Gastroesophageal sphincter (tissue), 4 donors: ENCODE measurements at regions not wholly inside any gene's neighbourhood (a gene's known extent, or its start where the extent isn't known, plus 50 kb on each side); places are given as distances from the start of the nearest gene placed in this dataset.
"Not testable (repeated sequence)": the region's sequence is repeated elsewhere in the genome, so short reads cannot be mapped to it uniquely, and the experiment has no call there.

Experiments used
- ATAC-seq: fragments of 150-250 bp; one replicate; pipeline ENCODE4 v1.9.1; 2016; ENCODE audit warnings: mild to moderate bottlenecking, moderate library complexity
- H3K27ac ChIP-seq, 4 donors: fragments of 200-600 bp; sonication (generic) in 3 of 4; 1 replicate in 3 of 4; 2 replicates in 1 of 4; pipeline ENCODE4 v1.5.1; 2016 to 2019
- H3K27me3 ChIP-seq: fragments of 200-600 bp; sonication (generic); one replicate; pipeline ENCODE4 v1.5.1; 2019
- H3K36me3 ChIP-seq, 2 donors: fragments of 200-600 bp; sonication (generic); one replicate each; pipeline ENCODE4 v1.5.1; 2019; ENCODE audit warnings: control low read depth in 1 of 2
- H3K4me1 ChIP-seq, 3 donors: fragments of 200-600 bp; sonication (generic); 1 replicate in 2 of 3; 2 replicates in 1 of 3; pipeline ENCODE4 v1.5.1; 2016 to 2019; ENCODE audit warnings: control low read depth in 2 of 3
- H3K4me3 ChIP-seq, 2 donors: fragments of 200-600 bp; sonication (generic); one replicate each; pipeline ENCODE4 v1.5.1; 2019; ENCODE audit warnings: mild to moderate bottlenecking in 1 of 2, moderate library complexity in 1 of 2
- H3K9me3 ChIP-seq, 3 donors: fragments of 200-600 bp; sonication (generic); one replicate each; pipeline ENCODE4 v1.5.1; 2017 to 2019; ENCODE audit warnings: control low read depth in 2 of 3
- CTCF ChIP-seq, 4 experiments: fragments of 200-600 bp in 2 of 4; fragments of 450-650 bp in 2 of 4; sonication (generic) in 1 of 4; IDR thresholded peaks; one replicate each; pipeline ENCODE4 v1.5.1; 2017 to 2019; ENCODE audit warnings: antibody characterized with exemption in 4 of 4, mild to moderate bottlenecking in 2 of 4, moderate library complexity in 2 of 4
- EP300 ChIP-seq: sonication (generic); formaldehyde crosslinking; IDR thresholded peaks from one replicate; pipeline ENCODE4 v1.6.1; 2017; ENCODE audit warnings: antibody characterized with exemption, mild to moderate bottlenecking
- POLR2A ChIP-seq, 2 donors: fragments of 450-650 bp; IDR thresholded peaks; one replicate each; pipeline ENCODE4 v1.6.1; 2017; ENCODE audit warnings: antibody characterized with exemption in 2 of 2, mild to moderate bottlenecking in 2 of 2, moderate library complexity in 1 of 2
- POLR2AphosphoS5 ChIP-seq: sonication (generic); formaldehyde crosslinking; IDR thresholded peaks from one replicate; pipeline ENCODE4 v1.6.1; 2017; ENCODE audit warnings: antibody characterized with exemption
- WGBS, 2 donors: methylation state at CpG; one replicate each; pipeline ENCODE4 v1.1.5; 2018; ENCODE audit warnings: low coverage in 1 of 2; 5-methylcytosine and 5-hydroxymethylcytosine counted together

GRCh38 chr6:74715355-74716085 lies 490.3 kb downstream of the COL12A1 start:
- ATAC-seq = no peak

GRCh38 chr6:74713941-74714340 lies 491.9 kb downstream of the COL12A1 start:
- no peak for TF ChIP-seq EP300
- TF ChIP-seq POLR2AphosphoS5 = no peak
- no peak for TF ChIP-seq CTCF (IDR thresholded peaks at IDR 0.05)
- no peak for TF ChIP-seq POLR2A (IDR thresholded peaks at IDR 0.05)
- Histone ChIP-seq H3K9me3 (peaks cover 0 to 6% (median 0%) of the 10 kb centered on the region in 3 donors), H3K27ac (no peak overlapping the region), H3K27me3 (no peaks in the 10 kb centered on the region), H3K36me3 (no peaks in the 10 kb centered on the region), H3K4me1 (no peaks in the 10 kb centered on the region), H3K4me3 (no peak overlapping the region)
- ATAC-seq = no peak

More at GRCh38 chr6:74715355-74716085, 490.3 kb downstream of the COL12A1 start:
- Histone ChIP-seq H3K27ac (no peak overlapping the region), H3K27me3 (no peaks in the 10 kb centered on the region), H3K4me3 (no peak overlapping the region), H3K9me3 (peaks cover 0 to 14% (median 0%) of the 10 kb centered on the region in 3 donors), H3K4me1 (no peaks in the 10 kb centered on the region), H3K36me3 (no peaks in the 10 kb centered on the region)
- WGBS, 2 donors = 79 to 88% methylated on average over 1 of the region's 1 CpG
- TF ChIP-seq POLR2A (IDR thresholded peaks at IDR 0.05) (no peak), CTCF (IDR thresholded peaks at IDR 0.05) (no peak), POLR2AphosphoS5 (no peak), EP300 (no peak)

GRCh38 chr6:74705451-74705850 lies 500.4 kb downstream of the COL12A1 start:
- TF ChIP-seq POLR2AphosphoS5 (no peak), EP300 (no peak), CTCF (IDR thresholded peaks at IDR 0.05) (no peak), POLR2A (IDR thresholded peaks at IDR 0.05) (no peak)
- no peak for ATAC-seq
- no peak overlapping the region for H3K4me3 ChIP-seq
- 13 to 63% methylated on average over 1 of the region's 1 CpG for WGBS, 2 donors
- H3K4me1 ChIP-seq = peaks cover 0 to 5% (median 0%) of the 10 kb centered on the region in 3 donors
- no peak overlapping the region for H3K27ac ChIP-seq
- no peaks in the 10 kb centered on the region for H3K36me3 ChIP-seq
- no peaks in the 10 kb centered on the region for H3K27me3 ChIP-seq
- no peaks in the 10 kb centered on the region for H3K9me3 ChIP-seq

GRCh38 chr6:74704540-74704939 lies 501.3 kb downstream of the COL12A1 start:
- not testable (repeated sequence) for ATAC-seq, H3K27ac ChIP-seq, H3K4me1 ChIP-seq, H3K27me3 ChIP-seq, H3K4me3 ChIP-seq, H3K9me3 ChIP-seq, H3K36me3 ChIP-seq
- WGBS, 2 donors = 89 to 97% methylated on average over 6 to 7 of the region's 7 CpGs

- WGBS, 2 donors = 72 to 90% methylated on average over 2 of the region's 2 CpGs
- no peak for ATAC-seq
- no peaks in the 10 kb centered on the region for H3K9me3 ChIP-seq
Measured at GRCh38 chr6:74690365-74690764, 515.5 kb downstream of the COL12A1 start.

More at GRCh38 chr6:74690365-74690764, 515.5 kb downstream of the COL12A1 start:
- TF ChIP-seq POLR2AphosphoS5 = no peak
- TF ChIP-seq POLR2A (IDR thresholded peaks at IDR 0.05) = no peak
- TF ChIP-seq CTCF (IDR thresholded peaks at IDR 0.05) = no peak
- no peak for TF ChIP-seq EP300
- Histone ChIP-seq H3K27me3 (no peaks in the 10 kb centered on the region), H3K27ac (no peak overlapping the region), H3K4me3 (no peak overlapping the region), H3K4me1 (no peaks in the 10 kb centered on the region), H3K36me3 (no peaks in the 10 kb centered on the region)
